NCI-H1105 treated with DMSO at 0.1 percent for 48 hours (cell line): ENCODE measurements at regions not wholly inside any gene's neighbourhood (a gene's known extent, or its start where the extent isn't known, plus 50 kb on each side); places are given as distances from the start of the nearest gene placed in this dataset.

Experiments used
- DNase-seq: peaks from one replicate; lab custom pipeline; 2025; lab: John Stamatoyannopoulos, UW

GRCh38 chr6:53974941-53975340 lies 136.3 kb upstream of the MLIP start:
- DNase-seq = no peak

- no peak for DNase-seq
Observed at GRCh38 chr6:53975941-53976615, 135.2 kb upstream of the MLIP start.

- no peak for DNase-seq
Observed at GRCh38 chr6:53977551-53977950, 133.7 kb upstream of the MLIP start.

- DNase-seq = peak; percentile 58
Observed at GRCh38 chr6:53979468-53980067, 131.7 kb upstream of the MLIP start.

GRCh38 chr6:53982366-53983050 lies 128.7 kb upstream of the MLIP start:
- no peak for DNase-seq

GRCh38 chr6:53983301-53983700 lies 127.9 kb upstream of the MLIP start:
- DNase-seq = no peak

GRCh38 chr6:53984163-53984562 lies 127.1 kb upstream of the MLIP start:
- DNase-seq = no peak

GRCh38 chr6:53984581-53984980 lies 126.7 kb upstream of the MLIP start:
- peak; percentile 7 for DNase-seq

GRCh38 chr6:53985366-53985765 lies 125.9 kb upstream of the MLIP start:
- DNase-seq = no peak

- DNase-seq = peak; percentile 53
Observed at GRCh38 chr6:53986165-53986720, 125.0 kb upstream of the MLIP start.

GRCh38 chr6:53986721-53987521 lies 124.3 kb upstream of the MLIP start:
- DNase-seq = peak; percentile 81

GRCh38 chr6:53987522-53987888 lies 123.7 kb upstream of the MLIP start:
- no peak for DNase-seq

- DNase-seq = no peak
Observed at GRCh38 chr6:53989504-53989903, 121.7 kb upstream of the MLIP start.

- no peak for DNase-seq
Observed at GRCh38 chr6:53992522-53992921, 118.7 kb upstream of the MLIP start.

GRCh38 chr6:53994201-53994600 lies 117.0 kb upstream of the MLIP start:
- no peak for DNase-seq

GRCh38 chr6:53995935-53996334 lies 115.3 kb upstream of the MLIP start:
- no peak for DNase-seq

- DNase-seq = no peak
Observed at GRCh38 chr6:53998303-53998702, 112.9 kb upstream of the MLIP start.

GRCh38 chr6:53999088-53999755 lies 112.0 kb upstream of the MLIP start:
- no peak for DNase-seq

- no peak for DNase-seq
Observed at GRCh38 chr6:54002116-54002515, 109.1 kb upstream of the MLIP start.

GRCh38 chr6:54003316-54003715 lies 107.9 kb upstream of the MLIP start:
- no peak for DNase-seq

GRCh38 chr6:54008589-54008988 lies 102.7 kb upstream of the MLIP start:
- DNase-seq = no peak
